Type B pancreatic cell (in vitro differentiated cells): ENCODE measurements at regions not wholly inside any gene's neighbourhood (a gene's known extent, or its start where the extent isn't known, plus 50 kb on each side); places are given as distances from the start of the nearest gene placed in this dataset.

Source experiments
- DNase-seq: peaks from one replicate; pipeline ENCODE4 v3.0.0; 2021; ENCODE audit warnings: mixed read lengths; ENCODE audit not compliant: unreplicated experiment; ENCODE audit errors: extremely low spot score
- H3K27ac Mint-ChIP-seq: 2 replicates; pipeline ENCODE4 v1.8.0; 2021; ENCODE audit warnings: mild to moderate bottlenecking, mixed read lengths
- H3K27me3 Mint-ChIP-seq: 2 replicates; pipeline ENCODE4 v1.8.0; 2021; ENCODE audit warnings: mixed read lengths
- H3K36me3 Mint-ChIP-seq: 2 replicates; pipeline ENCODE4 v1.8.0; 2021; ENCODE audit warnings: mixed read lengths
- H3K4me1 Mint-ChIP-seq: one replicate; pipeline ENCODE4 v1.8.0; 2021; ENCODE audit warnings: mixed read lengths; ENCODE audit not compliant: unreplicated experiment
- H3K4me3 Mint-ChIP-seq: 2 replicates; pipeline ENCODE4 v1.8.0; 2021; ENCODE audit warnings: mild to moderate bottlenecking, mixed read lengths
- H3K9me3 Mint-ChIP-seq: 2 replicates; pipeline ENCODE4 v1.8.0; 2021; ENCODE audit warnings: mixed read lengths
- CTCF ChIP-seq: fragments of 200-600 bp; sonication (generic); conservative IDR thresholded peaks from 2 replicates; pipeline ENCODE4 v1.5.0; 2021; ENCODE audit warnings: antibody characterized with exemption, mild to moderate bottlenecking

DNA sequence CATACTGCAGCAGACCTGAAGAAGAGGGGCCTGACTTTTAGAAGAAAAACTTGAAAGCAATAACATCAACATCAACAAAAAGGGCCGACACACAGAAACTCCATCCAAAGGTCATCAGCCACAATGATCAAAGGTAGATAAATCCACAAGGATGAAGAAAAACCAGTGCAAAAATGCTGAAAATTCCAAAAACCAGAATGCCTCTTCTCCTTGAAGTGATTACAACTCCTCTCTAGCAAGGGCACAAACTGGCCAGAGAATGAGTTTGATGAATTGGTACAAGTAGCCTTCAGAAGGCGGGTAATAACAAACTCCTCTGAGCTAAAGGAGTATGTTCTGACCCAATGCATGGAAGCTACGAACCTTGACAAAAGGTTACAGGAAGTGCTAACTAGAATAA, 186.2 kb upstream of the RAI14 start:
- H3K9me3 Mint-ChIP-seq = peaks cover 4% of the 10 kb centered on the region
- H3K27me3 Mint-ChIP-seq = no peaks in the 10 kb centered on the region
- H3K36me3 Mint-ChIP-seq = no peaks in the 10 kb centered on the region
- no peak for DNase-seq
- no peak overlapping the region for H3K27ac Mint-ChIP-seq
- H3K4me3 Mint-ChIP-seq = no peak overlapping the region
- peaks cover 9% of the 10 kb centered on the region for H3K4me1 Mint-ChIP-seq
- no peak for TF ChIP-seq CTCF

DNA sequence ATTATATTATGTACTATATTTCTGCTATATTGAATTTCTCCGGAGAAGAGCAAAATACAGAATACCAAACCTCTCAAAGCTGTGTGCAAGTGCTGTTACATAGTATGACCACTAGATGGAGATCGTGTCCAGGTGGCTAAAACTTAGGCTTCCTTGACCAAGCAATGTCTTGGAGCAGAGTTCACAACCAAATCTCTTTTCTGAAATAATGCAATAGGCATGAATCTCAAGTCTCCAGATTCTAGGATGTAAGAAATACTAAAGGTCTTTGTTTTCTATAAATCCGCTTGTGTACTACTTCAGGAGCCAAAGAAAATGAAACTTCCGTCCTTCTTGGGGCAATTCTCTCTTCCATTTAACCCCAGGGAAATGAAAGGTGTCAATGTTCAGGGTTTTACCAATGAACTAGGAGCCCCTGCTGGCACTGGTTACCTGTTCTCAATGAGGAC, 181.5 kb upstream of the RAI14 start:
- H3K27ac Mint-ChIP-seq = no peak overlapping the region
- no peak for DNase-seq
- no peak overlapping the region for H3K4me3 Mint-ChIP-seq
- peaks cover under 1% of the 10 kb centered on the region for H3K4me1 Mint-ChIP-seq
- TF ChIP-seq CTCF = peak; percentile 96
- no peaks in the 10 kb centered on the region for H3K36me3 Mint-ChIP-seq
- H3K27me3 Mint-ChIP-seq = no peaks in the 10 kb centered on the region
- H3K9me3 Mint-ChIP-seq = peaks cover 4% of the 10 kb centered on the region

DNA sequence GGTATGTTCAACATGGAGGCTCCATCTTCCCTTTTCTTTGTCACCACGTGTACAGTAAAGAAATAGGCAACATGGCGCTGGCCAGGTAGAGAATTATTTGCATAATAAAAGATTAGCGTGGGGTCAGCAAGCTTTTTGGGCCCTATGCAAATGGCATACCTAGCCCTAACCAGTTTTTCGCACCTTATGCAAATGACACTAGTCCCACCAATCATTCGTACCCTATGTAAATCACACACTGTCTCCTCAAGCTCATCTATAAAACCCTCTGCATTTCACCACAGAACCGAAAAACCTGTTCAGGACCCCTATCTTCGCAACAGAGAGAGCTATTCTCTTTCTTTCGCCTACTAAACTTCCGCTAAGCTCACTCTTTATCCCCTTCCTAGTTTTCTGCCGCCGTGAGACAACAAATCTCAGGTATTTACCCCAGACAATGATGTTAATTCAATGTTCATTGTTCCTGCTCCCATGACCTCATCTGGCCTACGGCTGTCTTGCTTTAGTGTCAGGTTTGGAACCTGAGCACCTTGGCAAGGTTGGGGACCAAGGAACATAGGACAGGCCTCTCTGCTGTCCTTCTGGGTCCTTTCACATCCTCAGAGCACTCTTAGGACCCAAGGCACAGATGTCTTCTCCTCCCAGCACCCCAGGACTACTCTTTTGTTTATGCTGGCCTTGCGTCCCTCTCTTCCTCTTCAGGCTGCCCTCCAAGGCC, 180.7 kb upstream of the RAI14 start:
- H3K36me3 Mint-ChIP-seq = no peaks in the 10 kb centered on the region
- TF ChIP-seq CTCF = no peak
- no peak overlapping the region for H3K27ac Mint-ChIP-seq
- peaks cover 4% of the 10 kb centered on the region for H3K9me3 Mint-ChIP-seq
- DNase-seq = no peak
- no peaks in the 10 kb centered on the region for H3K27me3 Mint-ChIP-seq
- H3K4me1 Mint-ChIP-seq = peaks cover 5% of the 10 kb centered on the region
- H3K4me3 Mint-ChIP-seq = no peak overlapping the region

DNA sequence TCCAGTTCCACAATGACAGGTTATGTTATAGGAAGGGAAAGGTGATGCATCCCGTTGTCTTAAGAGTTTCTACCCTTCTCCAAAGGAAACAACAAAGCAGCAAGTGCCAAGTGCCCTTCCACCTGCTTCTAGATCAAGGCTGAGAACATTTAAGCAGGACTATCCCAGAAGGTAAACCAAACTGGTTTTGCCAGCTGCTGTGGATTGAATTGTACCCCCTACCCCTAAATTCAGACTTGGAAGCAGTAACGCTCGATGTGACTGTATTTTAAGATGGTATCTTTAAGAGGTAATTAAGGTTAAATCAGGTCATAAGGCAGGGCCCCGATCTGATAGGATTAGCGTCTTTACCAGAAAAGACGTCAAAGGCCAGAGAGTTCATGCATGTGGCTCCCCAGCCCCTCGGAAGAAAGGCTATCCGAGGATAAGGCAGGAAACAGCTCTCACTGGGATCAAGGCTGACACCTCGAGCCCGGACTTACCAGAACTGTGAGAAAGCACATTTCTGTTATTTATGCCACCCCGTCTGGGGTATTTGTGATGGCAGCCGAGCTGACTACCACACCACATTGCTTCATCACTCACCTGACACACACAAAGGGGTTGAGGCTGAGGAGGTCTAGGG, 179.1 kb upstream of the RAI14 start:
- TF ChIP-seq CTCF = no peak
- H3K9me3 Mint-ChIP-seq = peaks cover 13% of the 10 kb centered on the region

GRCh38 chr5:34480810-34481528, 175.2 kb upstream of the RAI14 start:
- DNase-seq = no peak
- Mint-ChIP-seq H3K36me3 (peaks cover 6% of the 10 kb centered on the region), H3K4me1 (peaks cover 19% of the 10 kb centered on the region), H3K4me3 (no peak overlapping the region), H3K9me3 (peaks cover 13% of the 10 kb centered on the region), H3K27ac (no peak overlapping the region), H3K27me3 (no peaks in the 10 kb centered on the region)
- TF ChIP-seq CTCF = no peak

More for the DNA sequence above, 179.1 kb upstream of the RAI14 start:
- H3K36me3 Mint-ChIP-seq = peaks cover 6% of the 10 kb centered on the region
- no peak overlapping the region for H3K4me3 Mint-ChIP-seq
- no peaks in the 10 kb centered on the region for H3K27me3 Mint-ChIP-seq
- no peak for DNase-seq
- peaks cover 5% of the 10 kb centered on the region for H3K4me1 Mint-ChIP-seq
- no peak overlapping the region for H3K27ac Mint-ChIP-seq
